Brain microvascular endothelial cell (primary cell): ENCODE measurements at regions not wholly inside any gene's neighbourhood (a gene's known extent, or its start where the extent isn't known, plus 50 kb on each side); places are given as distances from the start of the nearest gene placed in this dataset.

Source experiments
- DNase-seq: peaks from one replicate; pipeline ENCODE4 v3.0.0-alpha.2; 2020
- H3K27ac ChIP-seq: fragments of 250-450 bp; sonication (Bioruptor Pico); 2 replicates; pipeline ENCODE4 v1.5.1; 2020; ENCODE audit warnings: mild to moderate bottlenecking, moderate library complexity
- H3K27me3 ChIP-seq: fragments of 250-450 bp; sonication (Bioruptor Pico); replicated peaks from 2 replicates; pipeline ENCODE4 v1.5.1; 2020; ENCODE audit warnings: mild to moderate bottlenecking
- H3K36me3 ChIP-seq: fragments of 250-450 bp; sonication (Bioruptor Pico); replicated peaks from 2 replicates; pipeline ENCODE4 v1.5.1; 2020; ENCODE audit warnings: mild to moderate bottlenecking
- H3K4me3 ChIP-seq: 2 replicates; pipeline ENCODE4 v1.5.1; 2011; ENCODE audit warnings: low read depth, mild to moderate bottlenecking, control low read depth, low read length, moderate library complexity
- in situ Hi-C: cut with HindIII; loops from 2 replicates; pipeline ENCODE4 v1.10.0; 2017; ENCODE audit warnings: low sequenced_read_pairs, low pct_ligation_motif_present
- TF ChIP-seq, protein P1 (sequence below): IDR thresholded peaks from 2 replicates; pipeline ENCODE4 v1.5.1; 2011; ENCODE audit warnings: low read depth, mild to moderate bottlenecking, moderate library complexity, low read length, control low read depth, inconsistent platforms; ENCODE audit errors: missing control alignments

DNA sequence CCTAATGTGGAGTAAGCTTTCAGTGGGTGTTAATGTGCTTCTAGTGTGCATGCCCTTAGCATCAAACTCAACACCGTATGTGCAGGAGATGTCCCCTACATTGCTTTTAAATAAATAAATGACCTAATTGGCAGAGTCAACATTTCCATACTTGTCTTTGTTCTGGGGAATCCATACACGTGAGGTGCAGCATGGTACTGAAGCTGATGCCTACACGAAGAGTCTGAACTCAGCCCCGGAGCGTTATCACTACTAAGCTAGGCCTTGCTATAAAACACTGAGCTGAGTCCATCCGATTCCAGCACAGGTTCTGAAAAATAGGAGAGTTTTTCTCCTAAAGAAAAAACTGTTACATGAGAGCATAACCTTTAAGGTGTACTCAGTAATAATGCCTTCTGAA, 125.0 kb upstream of the DYRK2 start:
- TF ChIP-seq, protein P1, sequence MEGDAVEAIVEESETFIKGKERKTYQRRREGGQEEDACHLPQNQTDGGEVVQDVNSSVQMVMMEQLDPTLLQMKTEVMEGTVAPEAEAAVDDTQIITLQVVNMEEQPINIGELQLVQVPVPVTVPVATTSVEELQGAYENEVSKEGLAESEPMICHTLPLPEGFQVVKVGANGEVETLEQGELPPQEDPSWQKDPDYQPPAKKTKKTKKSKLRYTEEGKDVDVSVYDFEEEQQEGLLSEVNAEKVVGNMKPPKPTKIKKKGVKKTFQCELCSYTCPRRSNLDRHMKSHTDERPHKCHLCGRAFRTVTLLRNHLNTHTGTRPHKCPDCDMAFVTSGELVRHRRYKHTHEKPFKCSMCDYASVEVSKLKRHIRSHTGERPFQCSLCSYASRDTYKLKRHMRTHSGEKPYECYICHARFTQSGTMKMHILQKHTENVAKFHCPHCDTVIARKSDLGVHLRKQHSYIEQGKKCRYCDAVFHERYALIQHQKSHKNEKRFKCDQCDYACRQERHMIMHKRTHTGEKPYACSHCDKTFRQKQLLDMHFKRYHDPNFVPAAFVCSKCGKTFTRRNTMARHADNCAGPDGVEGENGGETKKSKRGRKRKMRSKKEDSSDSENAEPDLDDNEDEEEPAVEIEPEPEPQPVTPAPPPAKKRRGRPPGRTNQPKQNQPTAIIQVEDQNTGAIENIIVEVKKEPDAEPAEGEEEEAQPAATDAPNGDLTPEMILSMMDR: no peak

DNA sequence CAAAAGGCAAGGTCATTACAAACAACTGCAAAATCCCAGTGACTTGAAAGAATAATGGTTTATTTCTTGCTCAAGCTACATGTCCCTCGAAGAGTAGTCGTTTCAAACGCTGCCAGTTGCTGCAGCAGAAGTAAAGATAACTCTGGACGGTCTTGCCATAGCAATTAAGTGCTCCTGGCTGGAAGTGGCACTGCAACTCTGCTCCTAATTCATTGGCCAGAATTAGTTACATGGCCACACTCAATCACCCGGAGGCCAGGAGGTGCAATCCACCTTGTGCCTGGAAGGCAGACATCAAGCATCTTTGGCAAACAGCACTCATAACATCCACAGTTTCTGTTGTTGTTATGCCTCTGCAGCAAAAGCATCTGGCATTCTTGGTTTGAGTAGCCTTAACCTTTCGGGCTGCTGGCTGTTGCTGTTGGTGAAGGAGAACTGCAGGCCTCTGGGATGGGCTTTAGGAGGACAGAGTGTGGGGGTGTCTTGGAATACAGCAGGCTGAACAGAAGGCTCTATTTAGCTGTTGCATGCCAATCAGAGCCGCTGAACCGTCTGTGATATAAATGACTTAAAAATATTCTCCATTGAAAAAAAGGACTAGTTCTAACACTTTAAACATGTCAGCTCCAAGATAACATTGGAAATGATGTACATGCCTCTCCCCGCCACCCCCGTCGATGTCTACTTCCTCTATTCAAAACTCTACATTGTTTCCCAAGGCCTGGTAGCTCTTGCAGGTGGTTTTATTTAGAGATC, 123.5 kb upstream of the DYRK2 start:
- DNase-seq: no peak
- H3K27ac ChIP-seq: no peak overlapping the region
- H3K27me3 ChIP-seq: no peaks in the 10 kb centered on the region
- H3K4me3 ChIP-seq: no peak overlapping the region
- in situ Hi-C loops: no loop called here
- TF ChIP-seq, protein P1: no peak
- H3K36me3 ChIP-seq: no peaks in the 10 kb centered on the region

More for the DNA sequence above, 125.0 kb upstream of the DYRK2 start:
- no peaks in the 10 kb centered on the region for H3K27me3 ChIP-seq
- H3K36me3 ChIP-seq: no peaks in the 10 kb centered on the region
- in situ Hi-C loops: no loop called here
- H3K27ac ChIP-seq: no peak overlapping the region
- H3K4me3 ChIP-seq: no peak overlapping the region
- no peak for DNase-seq

DNA sequence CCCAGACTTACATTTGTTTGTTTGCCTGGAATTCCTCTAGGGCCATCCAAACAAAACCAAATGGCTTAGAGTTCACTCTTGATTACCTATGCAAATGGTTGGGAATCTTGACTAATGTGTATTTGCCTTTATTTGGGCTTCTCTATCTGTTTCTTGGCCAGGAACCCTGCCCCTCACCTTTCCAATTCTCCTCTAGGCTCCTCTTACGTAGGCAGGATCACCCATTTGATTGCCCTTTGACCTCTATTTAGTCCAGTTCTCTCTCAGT, 123.0 kb upstream of the DYRK2 start:
- no peaks in the 10 kb centered on the region for H3K27me3 ChIP-seq
- no peak for DNase-seq
- TF ChIP-seq, protein P1: no peak
- no peak overlapping the region for H3K27ac ChIP-seq
- in situ Hi-C loops: no loop called here
- H3K36me3 ChIP-seq: no peaks in the 10 kb centered on the region
- no peak overlapping the region for H3K4me3 ChIP-seq

DNA sequence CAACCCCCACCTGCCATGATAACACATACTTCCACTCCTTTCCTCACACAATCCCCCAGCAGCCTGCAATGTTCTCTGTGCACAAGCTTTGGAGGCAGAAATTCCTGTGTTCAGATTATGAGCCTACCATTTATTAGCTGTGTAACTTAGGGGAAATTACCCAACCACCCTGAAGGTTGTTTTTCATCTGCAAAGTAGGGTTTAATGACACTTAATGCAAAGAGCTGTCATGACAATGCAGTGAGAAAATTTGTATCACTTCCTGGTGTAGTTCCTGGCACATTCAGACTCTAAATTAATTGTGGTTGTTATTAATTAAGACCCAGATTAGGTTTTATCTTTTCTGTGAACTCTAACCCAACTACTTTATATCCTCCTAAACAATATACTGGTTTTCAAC, 122.4 kb upstream of the DYRK2 start:
- Histone ChIP-seq H3K36me3 (no peaks in the 10 kb centered on the region), H3K27me3 (no peaks in the 10 kb centered on the region), H3K27ac (no peak overlapping the region), H3K4me3 (no peak overlapping the region)
- TF ChIP-seq, protein P1: no peak
- in situ Hi-C loops: no loop called here
- DNase-seq: no peak

DNA sequence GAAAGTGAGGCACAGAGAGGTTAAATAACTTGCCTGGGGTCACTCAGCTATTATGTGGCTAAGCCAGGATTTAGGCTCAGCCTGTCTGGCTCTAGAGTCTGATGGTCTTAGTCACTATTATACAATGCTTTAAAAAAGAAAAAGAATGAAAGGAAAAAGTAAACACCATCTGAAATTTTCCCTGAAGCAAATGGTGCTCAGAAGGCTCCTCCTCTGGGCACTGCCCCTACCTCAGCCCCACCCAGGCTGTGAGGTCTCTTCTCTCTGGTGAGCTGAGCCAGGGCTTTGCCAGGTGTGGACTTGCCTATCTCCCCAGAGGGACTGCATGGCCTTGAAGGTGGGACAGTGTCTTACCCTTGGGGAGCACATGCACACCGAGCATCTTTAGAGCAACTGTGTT, 117.5 kb upstream of the DYRK2 start:
- H3K27me3 ChIP-seq: no peaks in the 10 kb centered on the region
- no peak overlapping the region for H3K27ac ChIP-seq
- DNase-seq: no peak
- no peaks in the 10 kb centered on the region for H3K36me3 ChIP-seq
- in situ Hi-C loops: no loop called here
- H3K4me3 ChIP-seq: no peak overlapping the region
- TF ChIP-seq, protein P1: no peak

DNA sequence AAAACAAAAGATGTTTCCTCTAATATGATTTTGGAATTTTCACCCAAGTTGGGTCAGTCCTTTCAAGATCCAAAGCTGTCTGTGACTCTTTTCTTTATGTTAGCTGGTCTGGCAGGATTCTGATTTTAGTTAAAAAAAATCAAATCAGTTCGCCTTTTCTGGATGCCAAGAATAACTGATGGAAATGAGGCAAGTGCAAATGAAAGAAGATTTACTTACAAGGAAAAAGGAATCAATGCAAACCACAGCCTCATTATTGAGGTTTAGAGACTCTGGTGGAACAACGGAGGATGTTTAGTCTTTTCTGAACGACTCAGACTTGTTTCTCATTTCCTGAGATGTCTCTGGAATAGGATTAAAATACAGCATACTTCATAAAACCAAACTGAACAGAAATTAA, 117.0 kb upstream of the DYRK2 start:
- TF ChIP-seq, protein P1: no peak
- no peak for DNase-seq
- Histone ChIP-seq H3K36me3 (no peaks in the 10 kb centered on the region), H3K4me3 (no peak overlapping the region), H3K27ac (no peak overlapping the region), H3K27me3 (no peaks in the 10 kb centered on the region)
- in situ Hi-C loops: no loop called here
